ENCODE measurements at regions not wholly inside any gene's neighbourhood (a gene's known extent, or its start where the extent isn't known, plus 50 kb on each side); places are given as distances from the start of the nearest gene placed in this dataset.

DNA sequence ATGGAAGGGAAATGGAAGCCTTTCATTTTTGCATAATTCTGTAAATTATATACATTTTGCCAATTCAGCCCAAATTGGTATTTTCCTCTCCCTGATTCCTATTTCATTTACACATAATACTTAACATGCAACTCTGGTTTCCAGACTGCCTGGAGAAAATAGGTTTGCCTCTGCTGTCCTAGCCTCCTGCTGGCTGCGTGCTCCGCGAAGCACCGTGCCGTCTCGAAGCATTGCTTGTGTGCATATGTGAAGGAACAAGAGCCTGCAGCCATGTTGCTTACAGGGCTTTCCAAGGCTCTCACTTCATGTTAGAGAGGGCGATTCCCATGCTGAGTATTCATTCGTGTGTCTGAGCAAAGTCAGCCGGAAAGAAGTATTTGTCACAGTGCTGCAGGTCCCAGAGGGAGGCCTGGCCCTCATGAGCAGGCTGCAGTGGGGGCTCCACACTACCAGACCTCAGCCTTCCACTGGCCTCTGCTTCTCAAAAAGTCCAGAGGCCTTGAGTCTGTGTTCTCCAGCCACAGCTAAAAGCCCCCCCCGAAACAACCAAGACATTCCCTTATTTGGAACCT is 66.5 kb downstream of the CLRN3 start:
- H3K36me3 ChIP-seq: no peaks in the 10 kb centered on the region
- intact Hi-C loops (cut with DNase I; ENCODE audit: low total_unique reads): no loop called here
- H3K9me3 ChIP-seq: no peaks in the 10 kb centered on the region
- H3K4me1 ChIP-seq: no peaks in the 10 kb centered on the region
- no peak overlapping the region for H3K27ac ChIP-seq
- H3K27me3 ChIP-seq: no peaks in the 10 kb centered on the region
- H3K4me3 ChIP-seq: no peak overlapping the region
- TF ChIP-seq POLR2A (IDR thresholded peaks at IDR 0.05): no peak
- TF ChIP-seq, protein P1, sequence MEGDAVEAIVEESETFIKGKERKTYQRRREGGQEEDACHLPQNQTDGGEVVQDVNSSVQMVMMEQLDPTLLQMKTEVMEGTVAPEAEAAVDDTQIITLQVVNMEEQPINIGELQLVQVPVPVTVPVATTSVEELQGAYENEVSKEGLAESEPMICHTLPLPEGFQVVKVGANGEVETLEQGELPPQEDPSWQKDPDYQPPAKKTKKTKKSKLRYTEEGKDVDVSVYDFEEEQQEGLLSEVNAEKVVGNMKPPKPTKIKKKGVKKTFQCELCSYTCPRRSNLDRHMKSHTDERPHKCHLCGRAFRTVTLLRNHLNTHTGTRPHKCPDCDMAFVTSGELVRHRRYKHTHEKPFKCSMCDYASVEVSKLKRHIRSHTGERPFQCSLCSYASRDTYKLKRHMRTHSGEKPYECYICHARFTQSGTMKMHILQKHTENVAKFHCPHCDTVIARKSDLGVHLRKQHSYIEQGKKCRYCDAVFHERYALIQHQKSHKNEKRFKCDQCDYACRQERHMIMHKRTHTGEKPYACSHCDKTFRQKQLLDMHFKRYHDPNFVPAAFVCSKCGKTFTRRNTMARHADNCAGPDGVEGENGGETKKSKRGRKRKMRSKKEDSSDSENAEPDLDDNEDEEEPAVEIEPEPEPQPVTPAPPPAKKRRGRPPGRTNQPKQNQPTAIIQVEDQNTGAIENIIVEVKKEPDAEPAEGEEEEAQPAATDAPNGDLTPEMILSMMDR (IDR thresholded peaks at IDR 0.05): no peak
- no peak for DNase-seq

DNA sequence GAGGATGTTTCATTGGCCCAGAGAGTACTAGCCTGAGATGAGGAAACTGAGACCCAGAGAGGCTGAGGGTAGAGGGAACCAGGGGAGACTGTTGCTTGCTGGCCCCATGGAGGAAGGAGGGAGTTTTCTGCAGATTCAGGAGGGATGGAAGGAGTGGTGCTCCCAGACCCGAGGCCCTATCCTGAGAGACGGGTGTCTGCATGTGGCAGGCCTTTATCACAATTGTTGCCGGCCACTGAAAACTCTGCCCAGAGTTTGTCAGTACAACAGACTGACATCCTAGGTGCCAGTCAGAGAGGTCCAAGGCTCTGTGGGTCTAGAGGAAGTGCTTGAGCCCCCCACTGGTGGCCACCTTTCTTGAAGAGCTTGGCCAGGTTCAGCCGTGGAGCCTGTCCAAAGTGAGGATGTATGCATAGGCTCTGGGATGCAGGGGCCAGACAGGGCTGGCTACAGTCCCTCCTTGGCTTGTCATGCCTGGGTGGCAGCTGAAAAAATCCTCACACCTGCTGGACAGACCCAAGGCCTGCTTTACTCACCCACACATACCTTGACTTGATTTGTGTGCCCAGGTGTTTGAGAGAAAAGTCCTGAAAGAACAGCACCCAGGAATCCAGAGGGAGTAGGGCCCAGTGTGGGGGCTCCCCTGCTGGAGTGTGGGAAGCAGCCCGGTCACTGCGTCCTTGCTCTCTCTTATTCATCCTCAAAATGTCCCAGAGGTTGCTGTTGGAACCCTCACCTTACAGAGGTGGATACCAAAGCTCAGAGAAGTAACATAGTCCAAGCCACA is 65.2 kb downstream of the CLRN3 start:
- H3K4me1 ChIP-seq: no peaks in the 10 kb centered on the region
- no peak overlapping the region for H3K4me3 ChIP-seq
- H3K9me3 ChIP-seq: no peaks in the 10 kb centered on the region
- no peak for TF ChIP-seq POLR2A (IDR thresholded peaks at IDR 0.05)
- TF ChIP-seq, protein P1 (IDR thresholded peaks at IDR 0.05): no peak
- H3K27ac ChIP-seq: no peak overlapping the region
- DNase-seq: no peak
- no peaks in the 10 kb centered on the region for H3K36me3 ChIP-seq
- intact Hi-C loops (cut with DNase I; ENCODE audit: low total_unique reads): no loop called here
- no peaks in the 10 kb centered on the region for H3K27me3 ChIP-seq

Measured in uterus (tissue), 3 donors.